Adrenal gland (tissue), 9 donors: ENCODE measurements at regions not wholly inside any gene's neighbourhood (a gene's known extent, or its start where the extent isn't known, plus 50 kb on each side); places are given as distances from the start of the nearest gene placed in this dataset.

Experiments
- DNase-seq, 7 donors: peaks; one replicate each; pipeline ENCODE4 v3.0.0-alpha.2; 2019 to 2020
- H3K27ac ChIP-seq, 5 donors: fragments of 200-600 bp; sonication (generic) in 4 of 5; 1 replicate in 3 of 5; 2 replicates in 2 of 5; pipeline versions ENCODE4 v1.5.1 to v1.8.0; 2016 to 2020; ENCODE audit warnings: mild to moderate bottlenecking in 1 of 5
- H3K27me3 ChIP-seq: fragments of 200-600 bp; 2 replicates; pipeline ENCODE4 v1.8.0; 2021
- H3K36me3 ChIP-seq, 2 donors: fragments of 200-600 bp; replicated peaks in 1 of 2; 1 replicate in 1 of 2; 2 replicates in 1 of 2; pipeline versions ENCODE4 v1.5.1 to v1.8.0; 2018 to 2022
- H3K4me1 ChIP-seq, 2 donors: fragments of 200-600 bp; replicated peaks in 1 of 2; 1 replicate in 1 of 2; 2 replicates in 1 of 2; pipeline versions ENCODE4 v1.5.1 to v1.8.0; 2018 to 2021
- H3K4me3 ChIP-seq, 4 donors: fragments of 200-600 bp; sonication (generic) in 3 of 4; one replicate each; pipeline ENCODE4 v1.5.1; 2016 to 2018
- H3K9me3 ChIP-seq, 3 donors: fragments of 200-600 bp; sonication (generic) in 1 of 3; replicated peaks in 1 of 3; 1 replicate in 2 of 3; 2 replicates in 1 of 3; pipeline versions ENCODE4 v1.5.1 to v1.8.0; 2016 to 2021
- POLR2A ChIP-seq, 2 donors: fragments of 450-650 bp; IDR thresholded peaks; one replicate each; pipeline ENCODE4 v1.6.1; 2017; ENCODE audit warnings: antibody characterized with exemption in 2 of 2, mild to moderate bottlenecking in 2 of 2, moderate library complexity in 1 of 2
- WGBS, 4 donors: extraction: QIAGEN DNeasy Blood & Tissue Kit in 2 of 4; methylation state at CpG; one replicate each; pipeline versions ENCODE4 v1.1.5 to v1.1.7; 2013 to 2017; 5-methylcytosine and 5-hydroxymethylcytosine counted together
- intact Hi-C, 2 donors: fragments of 100-400 bp; cut with DNase I; formaldehyde crosslinking; loops; one replicate each; pipeline versions ENCODE4 v1.14.1 to v1.15.0; 2022 to 2023
- TF ChIP-seq, protein P1 (sequence below), 6 experiments: fragments of 450-650 bp in 4 of 6; fragments of 200-600 bp in 2 of 6; sonication (generic) in 1 of 6; IDR thresholded peaks; 1 replicate in 5 of 6; 2 replicates in 1 of 6; pipeline versions ENCODE4 v1.5.1 to v1.8.0; 2016 to 2021; ENCODE audit warnings: antibody characterized with exemption in 6 of 6, mild to moderate bottlenecking in 2 of 6, moderate library complexity in 1 of 6
- donor health status: healthy with polysubstance abuse.
- donor health status: Bipolar disorder and iron deficiency.
- donor health status: DM: yes; HTN: yes; CAD: no.
- donor health status: DM: no; HTN: no; CAD: no.
- donor health status: DM: no; HTN: no; CAD: no.

DNA sequence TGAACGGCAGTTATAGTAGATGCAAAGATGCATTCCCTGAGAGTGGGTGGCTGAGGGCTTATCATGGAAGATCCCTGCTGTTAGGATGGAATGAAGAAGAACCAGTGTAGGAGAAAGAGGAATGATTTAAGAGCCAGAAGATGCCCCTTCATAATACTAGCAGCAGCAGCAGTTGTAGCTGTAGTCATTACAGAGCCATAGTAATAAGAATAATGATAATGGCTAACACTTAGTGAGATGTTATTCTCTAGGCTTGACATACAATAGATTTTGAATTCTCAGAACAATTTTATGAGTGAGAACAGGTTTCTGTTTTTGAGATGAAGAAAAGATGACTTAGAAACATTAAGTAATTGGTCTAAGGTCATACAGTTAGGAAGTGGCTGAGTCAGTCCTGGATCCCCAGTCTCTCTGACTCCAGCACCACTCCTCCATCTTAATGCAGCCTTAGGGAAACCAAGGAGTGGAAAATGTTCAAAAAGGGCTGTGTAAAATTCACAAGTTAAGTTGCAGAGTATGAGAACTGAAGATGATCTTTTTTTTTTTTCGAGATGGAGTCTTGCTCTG, 459.4 kb upstream of the SGCD start:
- no peaks in the 10 kb centered on the region for H3K36me3 ChIP-seq
- intact Hi-C loops = no loop called here
- H3K4me3 ChIP-seq = no peak overlapping the region
- WGBS, 4 donors = 77 to 87% (median 80%) methylated on average over 2 of the region's 2 CpGs
- H3K9me3 ChIP-seq = no peaks in the 10 kb centered on the region
- no peak overlapping the region for H3K27ac ChIP-seq
- no peak for DNase-seq
- H3K27me3 ChIP-seq = no peaks in the 10 kb centered on the region
- H3K4me1 ChIP-seq = no peaks in the 10 kb centered on the region
- TF ChIP-seq, protein P1, sequence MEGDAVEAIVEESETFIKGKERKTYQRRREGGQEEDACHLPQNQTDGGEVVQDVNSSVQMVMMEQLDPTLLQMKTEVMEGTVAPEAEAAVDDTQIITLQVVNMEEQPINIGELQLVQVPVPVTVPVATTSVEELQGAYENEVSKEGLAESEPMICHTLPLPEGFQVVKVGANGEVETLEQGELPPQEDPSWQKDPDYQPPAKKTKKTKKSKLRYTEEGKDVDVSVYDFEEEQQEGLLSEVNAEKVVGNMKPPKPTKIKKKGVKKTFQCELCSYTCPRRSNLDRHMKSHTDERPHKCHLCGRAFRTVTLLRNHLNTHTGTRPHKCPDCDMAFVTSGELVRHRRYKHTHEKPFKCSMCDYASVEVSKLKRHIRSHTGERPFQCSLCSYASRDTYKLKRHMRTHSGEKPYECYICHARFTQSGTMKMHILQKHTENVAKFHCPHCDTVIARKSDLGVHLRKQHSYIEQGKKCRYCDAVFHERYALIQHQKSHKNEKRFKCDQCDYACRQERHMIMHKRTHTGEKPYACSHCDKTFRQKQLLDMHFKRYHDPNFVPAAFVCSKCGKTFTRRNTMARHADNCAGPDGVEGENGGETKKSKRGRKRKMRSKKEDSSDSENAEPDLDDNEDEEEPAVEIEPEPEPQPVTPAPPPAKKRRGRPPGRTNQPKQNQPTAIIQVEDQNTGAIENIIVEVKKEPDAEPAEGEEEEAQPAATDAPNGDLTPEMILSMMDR (IDR thresholded peaks at IDR 0.05) = no peak
- TF ChIP-seq POLR2A (IDR thresholded peaks at IDR 0.05) = no peak

GRCh38 chr5:155870636-155871035, 456.3 kb upstream of the SGCD start:
- 69 to 73% (median 70%) methylated on average over 7 of the region's 7 CpGs for whole genome bisulfite sequencing, 4 donors
- Histone ChIP-seq H3K4me3 (no peak overlapping the region), H3K27ac (no peak overlapping the region), H3K9me3 (no peaks in the 10 kb centered on the region), H3K4me1 (no peaks in the 10 kb centered on the region), H3K27me3 (no peaks in the 10 kb centered on the region), H3K36me3 (no peaks in the 10 kb centered on the region)
- no peak for DNase-seq
- intact Hi-C loops = no loop called here
- TF ChIP-seq POLR2A (IDR thresholded peaks at IDR 0.05) = no peak
- TF ChIP-seq, protein P1 (IDR thresholded peaks at IDR 0.05) = no peak

GRCh38 chr5:155871623-155872022, 455.3 kb upstream of the SGCD start:
- H3K36me3 ChIP-seq = no peaks in the 10 kb centered on the region
- no peaks in the 10 kb centered on the region for H3K9me3 ChIP-seq
- no peak overlapping the region for H3K4me3 ChIP-seq
- H3K4me1 ChIP-seq = no peaks in the 10 kb centered on the region
- no peak overlapping the region for H3K27ac ChIP-seq
- intact Hi-C loops = no loop called here
- DNase-seq = no peak
- TF ChIP-seq, protein P1 (IDR thresholded peaks at IDR 0.05) = no peak
- no peak for TF ChIP-seq POLR2A (IDR thresholded peaks at IDR 0.05)
- WGBS, 4 donors = 41 to 67% (median 46%) methylated on average over 2 of the region's 2 CpGs
- H3K27me3 ChIP-seq = no peaks in the 10 kb centered on the region

DNA sequence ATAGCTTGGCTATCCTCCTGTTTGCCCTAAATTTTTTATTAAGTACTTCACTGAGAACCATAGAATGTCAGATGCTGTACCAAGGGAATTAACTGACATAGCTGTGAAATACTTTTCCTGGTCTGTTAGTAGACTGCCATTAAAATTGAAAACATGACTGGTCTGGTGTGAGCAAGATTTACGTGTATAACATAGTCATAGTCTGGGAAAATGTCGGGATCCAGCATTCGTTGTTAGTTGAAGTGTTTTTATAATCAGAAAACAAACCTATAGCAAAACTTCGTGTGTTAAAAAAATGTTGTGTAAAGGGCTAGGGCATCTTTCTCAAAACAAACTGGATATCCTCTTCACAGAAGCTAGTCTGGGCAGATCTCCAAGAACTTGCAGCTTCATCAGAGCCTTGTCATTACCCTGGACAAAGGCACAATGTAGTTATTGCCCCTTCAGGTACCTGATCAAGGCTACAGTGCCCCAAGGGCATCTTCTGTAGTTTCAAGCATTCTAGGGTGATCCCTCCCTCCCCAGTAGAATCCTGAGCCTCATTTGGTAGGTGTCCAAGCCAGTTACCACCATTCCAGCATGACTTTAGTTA, 454.2 kb upstream of the SGCD start:
- intact Hi-C loops = no loop called here
- no peaks in the 10 kb centered on the region for H3K4me1 ChIP-seq
- DNase-seq = no peak
- WGBS, 4 donors = 38 to 46% (median 41%) methylated on average over 4 of the region's 4 CpGs
- no peaks in the 10 kb centered on the region for H3K27me3 ChIP-seq
- no peak overlapping the region for H3K4me3 ChIP-seq
- TF ChIP-seq, protein P1 (IDR thresholded peaks at IDR 0.05) = no peak
- TF ChIP-seq POLR2A (IDR thresholded peaks at IDR 0.05) = no peak
- H3K36me3 ChIP-seq = no peaks in the 10 kb centered on the region
- no peak overlapping the region for H3K27ac ChIP-seq
- no peaks in the 10 kb centered on the region for H3K9me3 ChIP-seq
